RKO (cell line): ENCODE measurements at regions not wholly inside any gene's neighbourhood (a gene's known extent, or its start where the extent isn't known, plus 50 kb on each side); places are given as distances from the start of the nearest gene placed in this dataset.
"Not testable (repeated sequence)": the region's sequence is repeated elsewhere in the genome, so short reads cannot be mapped to it uniquely, and the experiment has no call there.

Experiments
- DNase-seq: peaks from one replicate; pipeline ENCODE4 v3.0.0-alpha.2; 2016; ENCODE audit warnings: low spot score

GRCh38 chr17:445839-446238, 93.2 kb upstream of the RPH3AL start, which contains the start of gene RFLNB:
TSS of gene RFLNB (minus strand) at chr17:445939.
- DNase-seq: not testable (repeated sequence)

DNA sequence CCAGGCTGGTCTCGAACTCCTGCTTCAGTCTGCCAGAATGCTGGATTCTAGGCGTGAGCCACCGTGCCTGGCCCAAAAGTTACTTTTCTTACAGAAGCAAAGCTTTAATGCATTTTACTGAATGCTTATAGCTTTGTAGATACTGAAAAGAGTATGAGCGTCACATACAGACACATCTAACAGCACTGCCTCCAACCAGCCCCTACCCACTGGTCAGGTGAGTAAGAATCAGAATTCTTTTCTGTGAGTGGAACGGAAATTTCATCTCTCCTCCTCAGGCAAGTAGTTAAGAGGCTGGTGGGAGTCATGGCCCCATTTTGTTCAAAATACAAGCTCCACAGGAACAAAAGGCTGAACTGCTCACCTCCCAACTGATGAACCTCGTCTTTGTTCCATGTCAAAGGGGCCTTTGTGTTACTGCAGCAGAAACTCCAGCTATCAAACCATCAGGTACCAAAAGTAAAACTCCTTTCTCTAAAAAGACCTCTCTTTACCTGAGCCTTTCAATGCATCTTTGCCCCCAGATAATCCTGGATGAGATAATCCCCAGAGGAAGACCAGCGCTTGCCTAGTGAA, 92.4 kb upstream of the RPH3AL start:
- DNase-seq: no peak

- DNase-seq: no peak
Measured at GRCh38 chr17:443109-443508, 90.5 kb upstream of the RPH3AL start.

DNA sequence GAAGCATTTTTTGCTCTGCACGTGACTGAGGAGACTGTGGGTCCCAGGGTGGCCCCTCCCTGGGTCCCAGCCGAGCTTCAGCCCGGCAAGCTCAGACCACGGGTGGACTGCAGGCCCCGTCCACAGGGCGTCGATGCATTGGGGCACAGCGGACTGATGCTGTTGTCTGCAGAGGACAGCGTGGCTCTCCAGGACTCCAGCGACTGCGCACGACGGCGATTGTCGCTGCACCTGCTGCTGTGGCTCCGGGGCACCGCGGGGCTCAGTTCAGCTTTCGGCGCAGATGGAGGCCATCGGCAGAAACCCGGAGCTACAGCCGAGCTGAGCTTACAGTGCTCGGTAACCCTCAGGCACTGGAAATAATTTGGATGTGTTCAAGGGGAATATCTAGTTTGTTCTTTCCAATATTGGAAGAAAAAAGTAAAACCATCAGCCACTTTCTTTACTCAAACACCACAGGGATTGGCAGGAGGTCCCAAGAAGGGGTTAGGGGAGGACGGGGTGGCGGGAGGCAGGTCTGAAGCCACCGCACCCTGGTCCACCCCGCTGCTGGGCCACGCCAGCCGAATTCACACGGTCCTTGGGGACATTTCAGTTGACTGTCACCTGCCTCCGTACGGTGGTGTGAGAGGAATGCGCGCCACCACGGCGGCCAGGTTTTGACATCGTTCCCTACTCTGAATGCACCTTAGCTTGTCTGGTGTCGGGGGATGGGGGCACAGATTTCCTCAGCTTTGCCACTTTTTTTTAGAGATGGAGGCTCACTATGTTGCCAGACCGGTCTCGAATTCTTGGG, 88.7 kb upstream of the RPH3AL start:
- DNase-seq: no peak

DNA sequence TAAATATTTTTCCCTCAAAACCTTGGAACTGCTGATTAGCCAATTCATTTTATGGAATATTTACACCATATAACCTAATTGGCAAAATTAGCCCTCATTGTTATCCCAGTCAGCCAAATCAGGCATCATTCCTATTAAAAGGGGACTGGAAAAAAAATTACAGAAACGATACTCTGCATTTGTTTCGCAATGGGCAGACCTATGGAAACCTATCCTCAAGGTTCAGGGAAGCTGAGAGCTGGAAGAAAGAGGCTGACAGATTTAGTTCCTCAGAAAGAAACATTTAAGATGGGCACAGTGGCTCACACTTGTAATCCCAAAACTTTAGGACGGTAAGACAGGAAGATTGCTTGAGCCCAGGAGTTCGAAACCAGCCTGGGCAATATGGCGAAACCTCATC, 85.6 kb upstream of the RPH3AL start:
- no peak for DNase-seq

DNA sequence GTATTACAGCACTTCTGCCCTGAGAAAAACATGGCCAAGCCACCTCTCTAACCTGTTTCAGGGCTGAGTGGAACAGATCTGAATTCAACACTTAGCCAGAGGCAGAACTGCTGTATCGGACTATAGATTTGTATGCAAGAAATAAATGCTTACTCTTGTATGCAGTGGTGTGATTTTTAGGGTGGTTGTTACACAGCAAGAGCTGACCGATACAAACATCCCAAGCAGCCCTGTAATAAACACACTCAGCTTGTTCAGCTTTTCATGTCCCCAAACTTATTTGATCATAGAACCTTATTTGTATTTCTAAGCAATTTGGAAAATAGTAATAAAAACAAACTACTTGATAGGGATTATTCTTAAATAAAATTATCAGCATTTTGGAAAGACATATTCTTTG, 84.9 kb upstream of the RPH3AL start:
- DNase-seq: no peak

DNA sequence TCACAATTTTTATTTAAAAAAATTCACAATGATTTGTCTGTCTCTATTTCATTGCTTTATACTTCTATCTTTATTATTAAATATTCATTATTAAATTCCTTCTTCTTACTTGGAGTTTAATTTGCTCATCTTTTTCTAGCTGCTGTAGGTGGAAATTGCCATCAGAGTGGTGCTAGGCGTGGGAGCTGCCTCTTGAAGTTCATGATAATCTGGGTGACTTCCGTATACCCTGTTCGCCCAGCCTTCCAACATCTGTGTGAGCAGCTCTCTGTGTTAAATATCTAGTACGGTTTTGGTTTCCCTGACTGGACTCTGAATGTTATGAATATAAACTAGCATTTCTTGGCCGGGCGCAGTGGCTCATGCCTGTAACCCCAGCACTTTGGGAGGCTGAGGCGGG, 84.0 kb upstream of the RPH3AL start:
- no peak for DNase-seq

DNA sequence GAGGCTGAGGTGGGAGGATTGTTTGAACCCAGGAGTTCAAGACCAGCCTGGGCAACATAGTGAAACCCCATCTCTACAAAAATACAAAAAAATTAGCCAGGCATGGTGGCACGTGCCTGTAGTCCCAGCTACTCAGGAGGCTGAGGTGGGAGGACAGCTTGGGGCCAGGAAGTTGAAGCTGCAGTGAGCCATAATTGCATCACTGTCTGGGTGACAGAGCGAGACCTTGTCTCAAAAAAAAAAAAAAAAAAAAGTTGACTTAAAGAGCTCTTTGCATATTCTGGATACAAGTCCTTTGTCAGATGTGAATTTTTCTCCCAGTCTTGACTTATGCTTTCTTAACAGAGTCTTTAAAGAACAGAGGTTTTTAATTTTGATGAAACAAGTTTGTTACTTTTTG, 79.9 kb upstream of the RPH3AL start:
- peak; percentile 23 for DNase-seq

- no peak for DNase-seq
Measured at GRCh38 chr17:431494-431893, 78.9 kb upstream of the RPH3AL start.

GRCh38 chr17:429589-429988, 77.0 kb upstream of the RPH3AL start:
- DNase-seq: no peak

- DNase-seq: no peak
Measured at GRCh38 chr17:428414-428813, 75.8 kb upstream of the RPH3AL start.

DNA sequence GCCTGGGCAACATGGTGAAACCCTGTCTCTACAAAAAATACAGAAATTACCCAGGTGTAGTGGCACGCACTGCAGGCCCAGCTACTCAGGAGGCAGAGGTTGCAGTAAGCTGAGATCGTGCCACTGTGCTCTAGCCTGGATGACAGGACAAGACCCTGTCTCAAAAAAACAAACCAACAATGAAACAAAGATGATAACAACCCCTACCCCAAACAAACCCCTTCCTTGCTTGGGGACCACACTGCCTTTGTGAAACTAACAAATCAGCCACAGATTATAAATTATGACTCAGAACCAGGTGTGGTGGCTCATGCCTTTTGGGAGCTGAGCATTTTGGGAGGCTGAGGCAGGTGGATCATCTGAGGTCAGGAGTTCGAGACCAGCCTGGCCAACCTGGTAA, 75.3 kb upstream of the RPH3AL start:
- no peak for DNase-seq

DNA sequence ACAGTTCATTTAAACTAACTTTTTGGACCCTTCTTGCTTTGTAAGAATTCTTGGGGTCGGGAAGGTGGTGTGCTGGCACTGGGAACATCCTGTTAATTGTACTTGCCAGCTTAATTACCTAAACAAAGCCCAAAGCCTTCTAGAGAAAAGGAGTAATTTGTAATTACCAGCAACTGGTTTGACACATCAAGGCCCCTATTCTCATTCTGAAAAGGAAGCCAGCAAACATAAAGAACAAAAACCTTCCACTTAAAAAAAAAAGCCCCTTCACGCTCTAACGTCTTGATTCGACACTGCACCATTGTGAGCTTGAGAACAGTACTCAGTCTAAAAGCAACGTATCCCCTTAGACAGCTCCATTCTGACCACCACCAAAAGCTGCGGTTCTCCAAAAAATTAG, 74.7 kb upstream of the RPH3AL start:
- no peak for DNase-seq

- no peak for DNase-seq
Measured at GRCh38 chr17:422196-422930, 69.8 kb upstream of the RPH3AL start.

DNA sequence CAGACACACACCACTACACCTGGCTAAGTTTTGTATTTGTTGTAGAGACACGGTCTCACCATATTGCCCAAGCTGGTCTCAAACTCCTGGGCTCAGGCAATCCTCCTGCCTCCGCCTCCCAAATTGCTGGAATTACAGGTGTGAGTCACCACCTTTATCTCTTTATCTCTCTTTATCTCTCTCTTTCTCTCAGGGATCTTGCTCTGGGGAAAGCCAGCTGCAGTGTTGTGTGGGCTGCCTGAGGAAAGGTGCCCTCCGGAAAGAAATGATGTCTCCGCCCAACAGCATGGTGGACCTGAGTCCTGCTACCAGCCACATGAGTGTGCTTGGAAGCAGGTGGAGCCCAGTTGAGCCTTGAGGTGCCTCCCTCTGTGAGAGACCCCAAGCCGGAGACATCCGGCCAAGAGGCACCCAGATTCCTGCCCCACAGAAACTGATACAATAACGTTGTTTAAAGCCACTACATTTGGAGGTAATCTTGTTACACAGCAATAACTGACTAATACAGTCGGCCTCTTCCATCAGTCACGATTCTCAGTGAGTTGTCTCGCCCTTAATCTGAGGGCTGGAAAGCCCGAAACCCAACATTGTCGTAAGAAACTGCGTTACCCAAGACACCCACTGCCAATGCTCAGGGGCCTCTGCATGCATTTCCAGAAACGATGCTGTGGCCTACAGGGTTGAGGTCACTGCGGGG, 68.0 kb upstream of the RPH3AL start:
- DNase-seq: no peak

DNA sequence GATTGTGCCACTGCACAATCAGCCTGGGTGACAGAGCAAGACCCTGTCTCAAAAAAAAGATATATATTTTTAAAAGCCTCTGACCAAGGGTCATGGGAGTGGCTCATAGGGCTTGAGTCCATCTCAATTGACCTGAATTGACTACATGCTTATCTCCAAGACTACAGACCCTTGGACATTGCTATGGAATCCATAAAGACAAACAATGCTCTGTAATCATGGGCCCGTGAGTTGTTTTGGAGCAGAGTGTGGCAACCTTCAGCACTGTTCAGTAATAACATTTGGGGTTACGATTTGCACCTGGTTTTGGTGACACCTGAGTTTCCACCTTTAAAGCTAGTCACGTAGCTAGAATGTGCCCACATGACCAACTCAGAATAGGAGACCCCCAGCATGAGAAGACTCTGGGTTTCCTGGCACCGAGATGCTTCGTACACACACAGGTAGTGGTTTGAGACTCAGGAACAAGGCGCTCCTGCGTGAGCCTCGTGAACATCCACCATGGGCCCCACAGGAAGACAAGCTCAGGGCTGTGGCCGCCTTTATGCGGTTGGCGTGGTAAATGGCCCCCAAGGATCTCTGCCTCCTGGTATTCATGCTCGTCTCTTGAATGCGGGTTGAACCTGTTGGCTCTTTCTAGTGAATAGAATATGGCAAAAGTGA, 66.6 kb upstream of the RPH3AL start:
- DNase-seq: no peak

GRCh38 chr17:418421-418751, 65.8 kb upstream of the RPH3AL start:
- DNase-seq: no peak

DNA sequence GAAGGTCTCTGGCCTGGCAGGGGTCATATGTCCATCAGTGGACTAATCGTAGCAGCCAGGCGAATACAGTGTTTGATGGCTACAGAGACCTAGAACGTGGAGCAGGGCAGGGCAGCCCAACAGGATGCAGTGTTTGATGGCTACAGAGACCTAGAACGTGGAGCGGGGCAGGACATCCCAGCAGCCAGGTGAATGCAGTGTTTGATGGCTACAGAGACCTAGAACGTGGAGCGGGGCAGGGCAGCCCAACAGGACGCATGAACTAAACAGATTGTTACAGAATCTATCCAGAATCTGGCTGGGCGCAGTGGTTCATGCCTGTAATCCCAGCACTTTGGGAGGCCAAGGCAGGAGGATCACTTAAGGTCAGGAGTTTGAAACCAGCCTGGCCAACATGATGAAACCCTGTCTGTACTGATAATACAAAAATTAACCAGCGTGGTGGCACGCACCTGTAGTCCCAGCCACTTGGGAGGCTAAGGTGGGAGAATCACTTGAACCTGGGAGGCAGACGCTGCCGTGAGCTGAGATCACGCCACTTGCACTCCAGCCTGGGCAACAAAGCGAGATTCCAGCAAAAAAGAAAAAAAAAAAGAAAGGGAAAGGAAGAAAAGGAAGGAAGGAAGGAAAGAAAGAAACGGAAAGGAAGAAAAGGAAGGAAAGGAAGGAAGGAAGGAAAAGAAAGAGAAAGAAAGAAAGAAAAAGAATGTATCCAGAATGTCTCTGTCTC, 65.2 kb upstream of the RPH3AL start:
- DNase-seq: no peak

DNA sequence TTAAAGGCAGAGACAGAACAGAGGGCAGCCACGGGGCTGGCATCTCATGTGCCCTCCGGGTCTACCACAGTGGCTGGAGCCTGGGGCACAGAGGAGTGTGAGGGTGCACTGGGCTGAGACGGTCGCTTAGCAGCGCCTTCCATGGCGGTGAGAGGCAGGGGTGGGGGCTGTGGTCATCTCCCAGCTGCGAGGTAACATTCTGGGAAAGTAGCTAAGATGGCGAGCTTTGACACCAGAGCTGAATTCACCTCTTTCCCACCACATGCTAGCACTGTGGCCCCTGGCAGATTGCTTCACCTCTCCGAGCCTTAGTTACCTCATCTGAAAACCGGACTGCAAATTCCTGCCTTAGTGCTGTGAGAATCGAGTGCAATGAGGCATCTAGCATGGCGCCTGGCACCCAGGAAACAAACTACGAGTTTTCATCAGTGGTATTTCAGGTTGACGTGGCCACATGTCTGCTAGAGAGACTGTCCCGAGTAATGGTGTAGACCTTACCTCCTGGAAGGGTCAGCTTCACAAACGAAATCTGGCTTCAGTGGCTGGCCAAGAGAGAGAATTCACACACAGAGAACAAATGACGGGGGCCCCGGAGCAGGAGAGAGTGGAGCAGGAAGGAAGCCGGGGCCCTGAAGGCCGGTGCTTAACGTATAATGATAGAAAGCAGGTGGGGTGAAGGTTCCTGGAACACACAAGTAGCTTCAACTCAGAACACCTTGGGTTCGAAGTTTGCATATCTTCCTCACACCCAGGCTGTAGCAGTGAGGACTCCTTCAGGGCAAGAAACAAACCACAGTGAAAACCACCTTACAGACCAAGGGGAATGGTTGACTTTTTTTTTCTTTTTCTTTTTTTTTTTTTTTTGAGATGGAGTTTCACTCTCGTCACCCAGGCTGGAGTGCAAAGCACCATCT, 63.9 kb upstream of the RPH3AL start:
- no peak for DNase-seq

DNA sequence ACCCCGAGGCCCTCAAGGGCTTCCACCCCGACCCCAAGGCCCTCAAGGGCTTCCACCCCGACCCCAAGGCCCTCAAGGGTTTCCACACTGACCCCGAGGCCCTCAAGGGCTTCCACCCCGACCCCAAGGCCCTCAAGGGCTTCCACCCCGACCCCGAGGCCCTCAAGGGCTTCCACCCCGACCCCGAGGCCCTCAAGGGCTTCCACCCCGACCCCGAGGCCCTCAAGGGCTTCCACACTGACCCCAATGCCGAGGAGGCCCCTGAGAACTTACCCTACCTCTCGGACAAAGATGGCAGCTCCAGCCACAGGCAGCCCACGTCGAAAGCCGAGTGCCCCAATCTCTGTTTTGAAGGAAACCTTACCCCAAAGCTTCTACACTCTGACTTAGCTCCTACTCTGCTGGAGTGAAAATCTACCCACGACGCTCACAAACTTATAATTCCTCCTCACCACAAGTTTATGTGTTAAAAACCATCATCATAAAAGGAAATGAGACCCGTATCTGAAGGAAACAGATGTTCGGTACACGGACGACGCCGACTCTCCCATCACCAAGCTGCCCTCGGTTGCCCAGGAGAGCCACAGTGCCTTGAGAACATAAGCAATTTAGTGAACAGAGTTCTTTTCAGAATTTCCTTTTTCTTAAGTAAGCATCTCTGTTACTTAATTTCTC, 61.2 kb upstream of the RPH3AL start:
- DNase-seq: no peak
